Stimulated activated CD8-positive, alpha-beta memory T cell treated with anti-CD3 and anti-CD28 coated beads, Interleukin-12 subunit alpha, Interleukin-12 subunit beta, amount 100 ng/mL, for 1 hour (primary cell): ENCODE measurements at regions not wholly inside any gene's neighbourhood (a gene's known extent, or its start where the extent isn't known, plus 50 kb on each side); places are given as distances from the start of the nearest gene placed in this dataset.

ENCODE experiments used
- DNase-seq: peaks from one replicate; pipeline ENCODE4 v3.0.0-alpha.2; 2020; ENCODE audit warnings: low read depth

- DNase-seq, result no peak
Measured at GRCh38 chr2:14524041-14524802, 108.3 kb upstream of the LRATD1 start.

GRCh38 chr2:14524803-14525080 is 107.8 kb upstream of the LRATD1 start:
- no peak for DNase-seq

GRCh38 chr2:14530506-14530905 is 102.0 kb upstream of the LRATD1 start:
- DNase-seq, result no peak

GRCh38 chr2:14533131-14533757 is 99.3 kb upstream of the LRATD1 start:
- DNase-seq, result no peak

GRCh38 chr2:14535156-14535555 is 97.4 kb upstream of the LRATD1 start:
- DNase-seq, result no peak

- DNase-seq, result no peak
Measured at GRCh38 chr2:14536976-14537375, 95.5 kb upstream of the LRATD1 start.

GRCh38 chr2:14540015-14540414 is 92.5 kb upstream of the LRATD1 start:
- no peak for DNase-seq

GRCh38 chr2:14543284-14543683 is 89.2 kb upstream of the LRATD1 start:
- DNase-seq, result no peak

GRCh38 chr2:14544247-14544646 is 88.3 kb upstream of the LRATD1 start:
- no peak for DNase-seq

GRCh38 chr2:14547830-14548229 is 84.7 kb upstream of the LRATD1 start:
- DNase-seq, result no peak

- no peak for DNase-seq
Measured at GRCh38 chr2:14550658-14551057, 81.9 kb upstream of the LRATD1 start.

GRCh38 chr2:14551069-14551468 is 81.4 kb upstream of the LRATD1 start:
- no peak for DNase-seq

- no peak for DNase-seq
Measured at GRCh38 chr2:14552286-14552685, 80.2 kb upstream of the LRATD1 start.

GRCh38 chr2:14552818-14553217 is 79.7 kb upstream of the LRATD1 start:
- DNase-seq, result no peak

- no peak for DNase-seq
Measured at GRCh38 chr2:14554849-14555545, 77.5 kb upstream of the LRATD1 start.

GRCh38 chr2:14557111-14557510 is 75.4 kb upstream of the LRATD1 start:
- DNase-seq, result no peak

- no peak for DNase-seq
Measured at GRCh38 chr2:14557916-14558315, 74.6 kb upstream of the LRATD1 start.

GRCh38 chr2:14558335-14558919 is 74.1 kb upstream of the LRATD1 start:
- no peak for DNase-seq

- DNase-seq, result no peak
Measured at GRCh38 chr2:14560716-14561115, 71.8 kb upstream of the LRATD1 start.

- no peak for DNase-seq
Measured at GRCh38 chr2:14563324-14563723, 69.2 kb upstream of the LRATD1 start.

- DNase-seq, result no peak
Measured at GRCh38 chr2:14565666-14566065, 66.9 kb upstream of the LRATD1 start.

GRCh38 chr2:14567561-14567960 is 65.0 kb upstream of the LRATD1 start:
- no peak for DNase-seq

- DNase-seq, result no peak
Measured at GRCh38 chr2:14569294-14569693, 63.2 kb upstream of the LRATD1 start.
